ENCODE measurements at regions not wholly inside any gene's neighbourhood (a gene's known extent, or its start where the extent isn't known, plus 50 kb on each side); places are given as distances from the start of the nearest gene placed in this dataset.

DNA sequence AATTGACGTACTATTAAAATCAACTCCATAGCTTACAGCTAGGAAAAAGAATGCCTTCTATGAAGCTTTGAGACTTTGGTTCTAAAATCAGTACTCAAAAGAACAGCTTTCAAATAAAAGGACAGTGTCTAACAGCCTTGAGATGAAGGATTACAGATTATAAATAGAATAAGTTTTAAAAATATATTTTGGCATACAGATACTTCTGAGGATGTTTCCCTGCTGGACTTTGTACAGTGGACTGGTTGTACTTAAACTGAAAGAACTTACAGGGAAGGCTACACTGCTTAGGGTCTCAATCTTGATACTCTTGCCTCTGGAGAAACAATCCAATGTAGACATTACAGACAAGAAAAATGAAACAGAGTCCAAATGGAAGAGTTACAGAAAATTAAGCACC, 452.7 kb downstream of the CETN3 start:
- Histone ChIP-seq H3K27ac (ENCODE audit: low read depth, low read length) (no peak overlapping the region), H3K4me3 (ENCODE audit: insufficient read depth, low read length, poor library complexity, severe bottlenecking) (no peak overlapping the region), H3K9me2 (replicated peaks; ENCODE audit: insufficient read depth, low read length) (no peaks in the 10 kb centered on the region), H3K9ac (ENCODE audit: low read length) (no peak overlapping the region), H3K27me3 (ENCODE audit: low read length) (no peaks in the 10 kb centered on the region), H3F3A (ENCODE audit: insufficient read depth) (no peaks in the 10 kb centered on the region), H2AFZ (ENCODE audit: low read depth, low read length, severe bottlenecking) (no peak overlapping the region), H3K36me3 (ENCODE audit: low read length) (no peaks in the 10 kb centered on the region), H4K20me1 (ENCODE audit: low read depth, low read length) (no peaks in the 10 kb centered on the region), H3K79me2 (ENCODE audit: insufficient read depth, low read length) (no peaks in the 10 kb centered on the region), H3K9me3 (ENCODE audit: insufficient read depth, low read length) (no peaks in the 10 kb centered on the region), H3K4me2 (ENCODE audit: low read depth, low read length, poor library complexity, severe bottlenecking) (no peak overlapping the region)
- TF ChIP-seq, protein P1, sequence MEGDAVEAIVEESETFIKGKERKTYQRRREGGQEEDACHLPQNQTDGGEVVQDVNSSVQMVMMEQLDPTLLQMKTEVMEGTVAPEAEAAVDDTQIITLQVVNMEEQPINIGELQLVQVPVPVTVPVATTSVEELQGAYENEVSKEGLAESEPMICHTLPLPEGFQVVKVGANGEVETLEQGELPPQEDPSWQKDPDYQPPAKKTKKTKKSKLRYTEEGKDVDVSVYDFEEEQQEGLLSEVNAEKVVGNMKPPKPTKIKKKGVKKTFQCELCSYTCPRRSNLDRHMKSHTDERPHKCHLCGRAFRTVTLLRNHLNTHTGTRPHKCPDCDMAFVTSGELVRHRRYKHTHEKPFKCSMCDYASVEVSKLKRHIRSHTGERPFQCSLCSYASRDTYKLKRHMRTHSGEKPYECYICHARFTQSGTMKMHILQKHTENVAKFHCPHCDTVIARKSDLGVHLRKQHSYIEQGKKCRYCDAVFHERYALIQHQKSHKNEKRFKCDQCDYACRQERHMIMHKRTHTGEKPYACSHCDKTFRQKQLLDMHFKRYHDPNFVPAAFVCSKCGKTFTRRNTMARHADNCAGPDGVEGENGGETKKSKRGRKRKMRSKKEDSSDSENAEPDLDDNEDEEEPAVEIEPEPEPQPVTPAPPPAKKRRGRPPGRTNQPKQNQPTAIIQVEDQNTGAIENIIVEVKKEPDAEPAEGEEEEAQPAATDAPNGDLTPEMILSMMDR (IDR thresholded peaks at IDR 0.05; ENCODE audit: insufficient read depth, low read length, poor library complexity, severe bottlenecking) = no peak
- TF ChIP-seq EZH2phosphoT487 (conservative IDR thresholded peaks at IDR 0.05; ENCODE audit: low read length) = no peak

DNA sequence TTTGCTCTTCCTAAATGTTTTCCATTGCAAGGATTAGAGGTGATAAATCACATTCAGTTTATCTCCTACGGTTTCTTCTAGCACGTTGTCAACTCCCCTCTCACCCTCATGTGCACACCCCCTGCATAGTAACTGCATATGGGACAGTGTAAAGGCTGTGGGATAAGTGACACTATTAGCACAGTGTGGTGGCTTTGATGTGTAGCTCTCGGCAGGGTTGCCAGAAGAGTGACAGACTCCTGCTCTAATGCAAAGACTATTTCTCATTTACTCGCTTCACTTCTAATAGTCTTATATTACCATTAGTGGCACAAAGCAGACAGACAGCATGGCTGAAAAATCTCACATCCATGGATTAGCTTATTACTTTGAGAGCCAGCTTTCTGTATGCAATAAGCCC, 454.6 kb downstream of the CETN3 start:
- no peaks in the 10 kb centered on the region for H3K9me3 ChIP-seq (ENCODE audit: insufficient read depth, low read length)
- H3K9ac ChIP-seq (ENCODE audit: low read length) = no peak overlapping the region
- H3K27ac ChIP-seq (ENCODE audit: low read depth, low read length) = no peak overlapping the region
- no peak for TF ChIP-seq EZH2phosphoT487 (conservative IDR thresholded peaks at IDR 0.05; ENCODE audit: low read length)
- TF ChIP-seq, protein P1 (IDR thresholded peaks at IDR 0.05; ENCODE audit: insufficient read depth, low read length, poor library complexity, severe bottlenecking) = no peak
- no peaks in the 10 kb centered on the region for H3K9me2 ChIP-seq (replicated peaks; ENCODE audit: insufficient read depth, low read length)
- no peaks in the 10 kb centered on the region for H3F3A ChIP-seq (ENCODE audit: insufficient read depth)
- H3K4me3 ChIP-seq (ENCODE audit: insufficient read depth, low read length, poor library complexity, severe bottlenecking) = no peak overlapping the region
- H3K4me2 ChIP-seq (ENCODE audit: low read depth, low read length, poor library complexity, severe bottlenecking) = no peak overlapping the region
- H2AFZ ChIP-seq (ENCODE audit: low read depth, low read length, severe bottlenecking) = no peak overlapping the region
- no peaks in the 10 kb centered on the region for H3K79me2 ChIP-seq (ENCODE audit: insufficient read depth, low read length)
- no peaks in the 10 kb centered on the region for H4K20me1 ChIP-seq (ENCODE audit: low read depth, low read length)
- no peaks in the 10 kb centered on the region for H3K27me3 ChIP-seq (ENCODE audit: low read length)
- H3K36me3 ChIP-seq (ENCODE audit: low read length) = no peaks in the 10 kb centered on the region

DNA sequence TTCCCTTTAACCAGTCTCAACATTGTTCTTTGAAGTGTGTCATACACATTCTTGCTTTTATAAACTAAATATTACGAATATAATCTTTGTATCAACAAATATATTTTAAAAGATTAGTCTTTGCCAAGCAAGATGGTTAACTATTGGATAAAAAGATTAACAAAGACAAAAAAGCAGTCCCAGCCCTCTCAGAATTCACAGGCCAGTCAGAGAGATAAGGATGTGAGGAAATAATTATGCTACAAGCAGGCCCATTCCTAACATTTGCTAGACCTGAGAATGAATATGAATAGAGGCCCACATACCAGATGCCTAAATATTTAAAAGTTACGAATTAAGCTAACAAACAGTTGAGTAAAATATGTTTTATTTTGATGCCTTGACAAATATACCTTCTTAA, 457.7 kb downstream of the CETN3 start:
- H3K4me2 ChIP-seq (ENCODE audit: low read depth, low read length, poor library complexity, severe bottlenecking) = no peak overlapping the region
- no peaks in the 10 kb centered on the region for H3K36me3 ChIP-seq (ENCODE audit: low read length)
- H3K9ac ChIP-seq (ENCODE audit: low read length) = no peak overlapping the region
- no peak overlapping the region for H2AFZ ChIP-seq (ENCODE audit: low read depth, low read length, severe bottlenecking)
- no peaks in the 10 kb centered on the region for H3K9me3 ChIP-seq (ENCODE audit: insufficient read depth, low read length)
- no peak for TF ChIP-seq EZH2phosphoT487 (conservative IDR thresholded peaks at IDR 0.05; ENCODE audit: low read length)
- TF ChIP-seq, protein P1 (IDR thresholded peaks at IDR 0.05; ENCODE audit: insufficient read depth, low read length, poor library complexity, severe bottlenecking) = no peak
- H3F3A ChIP-seq (ENCODE audit: insufficient read depth) = no peaks in the 10 kb centered on the region
- H3K79me2 ChIP-seq (ENCODE audit: insufficient read depth, low read length) = no peaks in the 10 kb centered on the region
- H3K27ac ChIP-seq (ENCODE audit: low read depth, low read length) = no peak overlapping the region
- no peaks in the 10 kb centered on the region for H3K9me2 ChIP-seq (replicated peaks; ENCODE audit: insufficient read depth, low read length)
- no peaks in the 10 kb centered on the region for H3K27me3 ChIP-seq (ENCODE audit: low read length)
- H4K20me1 ChIP-seq (ENCODE audit: low read depth, low read length) = no peaks in the 10 kb centered on the region
- no peak overlapping the region for H3K4me3 ChIP-seq (ENCODE audit: insufficient read depth, low read length, poor library complexity, severe bottlenecking)

All from SU-DHL-6 (cell line).